Gastroesophageal sphincter (tissue), 4 donors: ENCODE measurements at regions not wholly inside any gene's neighbourhood (a gene's known extent, or its start where the extent isn't known, plus 50 kb on each side); places are given as distances from the start of the nearest gene placed in this dataset.

Experiments used
- ATAC-seq: fragments of 150-250 bp; one replicate; pipeline ENCODE4 v1.9.1; 2016; ENCODE audit warnings: mild to moderate bottlenecking, moderate library complexity
- H3K27ac ChIP-seq, 4 donors: fragments of 200-600 bp; sonication (generic) in 3 of 4; 1 replicate in 3 of 4; 2 replicates in 1 of 4; pipeline ENCODE4 v1.5.1; 2016 to 2019
- H3K27me3 ChIP-seq: fragments of 200-600 bp; sonication (generic); one replicate; pipeline ENCODE4 v1.5.1; 2019
- H3K36me3 ChIP-seq, 2 donors: fragments of 200-600 bp; sonication (generic); one replicate each; pipeline ENCODE4 v1.5.1; 2019; ENCODE audit warnings: control low read depth in 1 of 2
- H3K4me1 ChIP-seq, 3 donors: fragments of 200-600 bp; sonication (generic); 1 replicate in 2 of 3; 2 replicates in 1 of 3; pipeline ENCODE4 v1.5.1; 2016 to 2019; ENCODE audit warnings: control low read depth in 2 of 3
- H3K4me3 ChIP-seq, 2 donors: fragments of 200-600 bp; sonication (generic); one replicate each; pipeline ENCODE4 v1.5.1; 2019; ENCODE audit warnings: mild to moderate bottlenecking in 1 of 2, moderate library complexity in 1 of 2
- H3K9me3 ChIP-seq, 3 donors: fragments of 200-600 bp; sonication (generic); one replicate each; pipeline ENCODE4 v1.5.1; 2017 to 2019; ENCODE audit warnings: control low read depth in 2 of 3
- CTCF ChIP-seq, 4 experiments: fragments of 200-600 bp in 2 of 4; fragments of 450-650 bp in 2 of 4; sonication (generic) in 1 of 4; IDR thresholded peaks; one replicate each; pipeline ENCODE4 v1.5.1; 2017 to 2019; ENCODE audit warnings: antibody characterized with exemption in 4 of 4, mild to moderate bottlenecking in 2 of 4, moderate library complexity in 2 of 4
- EP300 ChIP-seq: sonication (generic); formaldehyde crosslinking; IDR thresholded peaks from one replicate; pipeline ENCODE4 v1.6.1; 2017; ENCODE audit warnings: antibody characterized with exemption, mild to moderate bottlenecking
- POLR2A ChIP-seq, 2 donors: fragments of 450-650 bp; IDR thresholded peaks; one replicate each; pipeline ENCODE4 v1.6.1; 2017; ENCODE audit warnings: antibody characterized with exemption in 2 of 2, mild to moderate bottlenecking in 2 of 2, moderate library complexity in 1 of 2
- POLR2AphosphoS5 ChIP-seq: sonication (generic); formaldehyde crosslinking; IDR thresholded peaks from one replicate; pipeline ENCODE4 v1.6.1; 2017; ENCODE audit warnings: antibody characterized with exemption
- WGBS, 2 donors: methylation state at CpG; one replicate each; pipeline ENCODE4 v1.1.5; 2018; ENCODE audit warnings: low coverage in 1 of 2; 5-methylcytosine and 5-hydroxymethylcytosine counted together

GRCh38 chr2:204207866-204208265, 271.3 kb downstream of the ICOS start:
- H3K27ac ChIP-seq: no peak overlapping the region
- H3K27me3 ChIP-seq: no peaks in the 10 kb centered on the region
- H3K4me3 ChIP-seq: no peak overlapping the region
- ATAC-seq: no peak
- 18 to 78% methylated on average over 1 of the region's 1 CpG for WGBS, 2 donors
- no peaks in the 10 kb centered on the region for H3K9me3 ChIP-seq
- H3K36me3 ChIP-seq: no peaks in the 10 kb centered on the region
- no peak for TF ChIP-seq EP300
- TF ChIP-seq POLR2AphosphoS5: no peak
- TF ChIP-seq CTCF (IDR thresholded peaks at IDR 0.05): no peak
- TF ChIP-seq POLR2A (IDR thresholded peaks at IDR 0.05): no peak
- no peaks in the 10 kb centered on the region for H3K4me1 ChIP-seq

DNA sequence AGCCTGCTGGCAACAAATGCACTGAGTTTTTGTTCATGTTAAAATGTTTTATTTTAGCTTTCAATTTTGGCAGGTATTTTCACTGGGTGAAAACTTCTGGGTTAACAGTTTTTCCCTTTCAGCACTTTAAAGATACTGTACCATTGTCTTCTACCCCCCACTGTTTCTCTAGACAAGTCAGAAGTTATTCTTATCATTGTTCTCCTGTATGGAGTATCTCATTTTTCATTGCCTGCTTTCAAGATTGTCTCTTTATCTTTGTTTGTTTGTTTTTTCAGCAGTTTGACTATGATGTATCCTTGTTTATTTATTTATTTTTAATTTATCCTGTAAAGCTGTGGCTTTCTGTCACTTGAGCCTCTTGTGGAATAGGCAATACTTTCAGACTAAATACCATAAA, 277.0 kb downstream of the ICOS start:
- no peaks in the 10 kb centered on the region for H3K4me1 ChIP-seq
- no peak overlapping the region for H3K27ac ChIP-seq
- no peak for ATAC-seq

DNA sequence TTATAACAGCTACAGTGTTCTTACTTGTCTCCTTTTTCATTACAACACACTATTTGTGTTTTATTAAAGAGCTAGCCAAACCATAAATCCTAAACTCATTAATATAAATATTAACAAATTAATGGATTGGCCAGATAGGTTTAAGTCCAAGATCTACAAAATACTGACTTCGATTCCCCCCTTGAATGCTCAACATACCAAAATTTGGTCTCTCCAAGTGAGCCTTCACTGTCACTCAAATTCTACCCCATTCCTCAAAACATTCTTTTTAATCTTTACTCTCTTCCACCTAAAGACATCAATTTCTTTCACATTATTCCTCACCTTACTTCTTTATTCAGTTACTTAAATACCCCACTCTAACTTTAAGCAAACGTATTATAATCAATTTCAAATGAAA, 281.5 kb downstream of the ICOS start:
- Histone ChIP-seq H3K9me3 (peaks cover 0 to 9% (median 0%) of the 10 kb centered on the region in 3 donors), H3K36me3 (no peaks in the 10 kb centered on the region), H3K4me3 (no peak overlapping the region), H3K27ac (no peak overlapping the region), H3K27me3 (no peaks in the 10 kb centered on the region), H3K4me1 (no peaks in the 10 kb centered on the region)
- 94 to 97% methylated on average over 2 of the region's 2 CpGs for WGBS, 2 donors
- no peak for TF ChIP-seq CTCF (IDR thresholded peaks at IDR 0.05)
- no peak for ATAC-seq

More for the DNA sequence above, 277.0 kb downstream of the ICOS start:
- no peak for TF ChIP-seq CTCF (IDR thresholded peaks at IDR 0.05)
- no peak for TF ChIP-seq POLR2A (IDR thresholded peaks at IDR 0.05)
- no peak for TF ChIP-seq POLR2AphosphoS5
- TF ChIP-seq EP300: no peak
- Histone ChIP-seq H3K27me3 (no peaks in the 10 kb centered on the region), H3K9me3 (peaks cover 0 to 9% (median 0%) of the 10 kb centered on the region in 3 donors), H3K36me3 (no peaks in the 10 kb centered on the region), H3K4me3 (no peak overlapping the region)

- Histone ChIP-seq H3K4me3 (no peak overlapping the region), H3K36me3 (no peaks in the 10 kb centered on the region), H3K27me3 (no peaks in the 10 kb centered on the region), H3K9me3 (peaks cover 0 to 2% (median 0%) of the 10 kb centered on the region in 3 donors), H3K27ac (no peak overlapping the region), H3K4me1 (no peaks in the 10 kb centered on the region)
- 18 to 100% methylated on average over 1 to 2 of the region's 2 CpGs for WGBS, 2 donors
- no peak for TF ChIP-seq EP300
- TF ChIP-seq CTCF (IDR thresholded peaks at IDR 0.05): no peak
- TF ChIP-seq POLR2AphosphoS5: no peak
- no peak for TF ChIP-seq POLR2A (IDR thresholded peaks at IDR 0.05)
- ATAC-seq: no peak
Observed at GRCh38 chr2:204219196-204219595, 282.6 kb downstream of the ICOS start.

GRCh38 chr2:204220896-204221295, 284.3 kb downstream of the ICOS start:
- H3K4me3 ChIP-seq: no peak overlapping the region
- H3K27me3 ChIP-seq: no peaks in the 10 kb centered on the region
- H3K4me1 ChIP-seq: peaks cover 0 to 4% (median 0%) of the 10 kb centered on the region in 3 donors
- H3K36me3 ChIP-seq: no peaks in the 10 kb centered on the region
- WGBS, 2 donors: 82 to 89% methylated on average over 2 to 3 of the region's 3 CpGs
- ATAC-seq: no peak
- no peaks in the 10 kb centered on the region for H3K9me3 ChIP-seq
- H3K27ac ChIP-seq: no peak overlapping the region
- TF ChIP-seq POLR2A (IDR thresholded peaks at IDR 0.05): no peak
- no peak for TF ChIP-seq CTCF (IDR thresholded peaks at IDR 0.05)
- no peak for TF ChIP-seq POLR2AphosphoS5
- no peak for TF ChIP-seq EP300
